GM13976 (cell line): ENCODE measurements at regions not wholly inside any gene's neighbourhood (a gene's known extent, or its start where the extent isn't known, plus 50 kb on each side); places are given as distances from the start of the nearest gene placed in this dataset.

Experiments
- DNase-seq: peaks from one replicate; pipeline ENCODE4 v3.0.0; 2012; ENCODE audit warnings: low spot score
- in situ Hi-C: fragments of 300-500 bp; cut with MboI; formaldehyde crosslinking; loops from one replicate; pipeline ENCODE4 v1.12.0; 2022; ENCODE audit warnings: low sequenced_read_pairs, mixed read lengths, inconsistent platforms; ENCODE audit not compliant: unreplicated experiment
- TF ChIP-seq, protein P1 (sequence below): IDR thresholded peaks from 2 replicates; pipeline ENCODE4 v1.5.1; 2012; ENCODE audit warnings: borderline replicate concordance, mild to moderate bottlenecking; ENCODE audit not compliant: insufficient read depth; ENCODE audit errors: extremely low read depth, missing control alignments, control extremely low read depth

DNA sequence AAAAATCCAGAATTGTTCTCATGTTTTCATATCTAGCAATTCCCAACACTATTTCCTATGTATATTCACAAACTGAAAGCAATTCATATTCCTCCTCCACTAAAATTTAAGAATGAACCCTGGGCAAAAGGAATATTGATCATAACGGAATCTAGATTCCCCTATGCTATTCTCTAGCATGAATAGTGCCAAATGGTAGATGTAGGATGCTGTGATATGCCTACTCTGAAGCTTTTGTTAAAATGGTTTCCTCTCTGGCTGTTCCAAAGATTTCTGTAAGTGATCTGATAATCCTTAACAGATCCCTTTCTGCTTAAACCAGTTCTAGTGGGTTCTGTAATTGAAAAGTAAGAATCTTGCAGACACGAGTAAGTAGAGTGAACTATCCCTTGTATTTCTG is 298.0 kb upstream of the TANK start:
- TF ChIP-seq, protein P1, sequence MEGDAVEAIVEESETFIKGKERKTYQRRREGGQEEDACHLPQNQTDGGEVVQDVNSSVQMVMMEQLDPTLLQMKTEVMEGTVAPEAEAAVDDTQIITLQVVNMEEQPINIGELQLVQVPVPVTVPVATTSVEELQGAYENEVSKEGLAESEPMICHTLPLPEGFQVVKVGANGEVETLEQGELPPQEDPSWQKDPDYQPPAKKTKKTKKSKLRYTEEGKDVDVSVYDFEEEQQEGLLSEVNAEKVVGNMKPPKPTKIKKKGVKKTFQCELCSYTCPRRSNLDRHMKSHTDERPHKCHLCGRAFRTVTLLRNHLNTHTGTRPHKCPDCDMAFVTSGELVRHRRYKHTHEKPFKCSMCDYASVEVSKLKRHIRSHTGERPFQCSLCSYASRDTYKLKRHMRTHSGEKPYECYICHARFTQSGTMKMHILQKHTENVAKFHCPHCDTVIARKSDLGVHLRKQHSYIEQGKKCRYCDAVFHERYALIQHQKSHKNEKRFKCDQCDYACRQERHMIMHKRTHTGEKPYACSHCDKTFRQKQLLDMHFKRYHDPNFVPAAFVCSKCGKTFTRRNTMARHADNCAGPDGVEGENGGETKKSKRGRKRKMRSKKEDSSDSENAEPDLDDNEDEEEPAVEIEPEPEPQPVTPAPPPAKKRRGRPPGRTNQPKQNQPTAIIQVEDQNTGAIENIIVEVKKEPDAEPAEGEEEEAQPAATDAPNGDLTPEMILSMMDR = no peak
- no peak for DNase-seq
- in situ Hi-C loops = no loop called here

- TF ChIP-seq, protein P1 = no peak
- in situ Hi-C loops = no loop called here
- DNase-seq = no peak
Measured at GRCh38 chr2:160868891-160869290, 291.3 kb upstream of the TANK start.

DNA sequence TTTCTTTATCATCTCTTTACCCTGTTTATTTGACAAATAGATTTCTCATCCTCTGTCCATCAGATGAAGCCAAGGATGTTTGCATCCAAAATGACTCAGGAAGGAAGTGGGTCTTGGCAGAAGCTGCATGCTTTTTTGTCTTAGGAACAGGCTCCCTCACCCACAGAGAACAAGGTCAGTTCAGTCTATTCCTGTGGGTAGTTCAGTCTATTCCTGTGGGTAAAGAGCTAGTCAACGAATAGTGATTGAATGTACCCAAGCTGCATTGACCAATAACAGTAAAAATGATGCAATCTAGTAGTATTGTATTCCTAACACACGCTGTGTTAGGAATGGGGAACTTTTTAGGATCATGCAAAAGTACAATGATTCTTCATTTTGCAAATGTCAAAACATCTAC is 290.8 kb upstream of the TANK start:
- in situ Hi-C loops = no loop called here
- no peak for DNase-seq
- TF ChIP-seq, protein P1 = no peak

GRCh38 chr2:160870729-160871465 is 289.3 kb upstream of the TANK start:
- in situ Hi-C loops = no loop called here
- TF ChIP-seq, protein P1 = no peak
- no peak for DNase-seq

DNA sequence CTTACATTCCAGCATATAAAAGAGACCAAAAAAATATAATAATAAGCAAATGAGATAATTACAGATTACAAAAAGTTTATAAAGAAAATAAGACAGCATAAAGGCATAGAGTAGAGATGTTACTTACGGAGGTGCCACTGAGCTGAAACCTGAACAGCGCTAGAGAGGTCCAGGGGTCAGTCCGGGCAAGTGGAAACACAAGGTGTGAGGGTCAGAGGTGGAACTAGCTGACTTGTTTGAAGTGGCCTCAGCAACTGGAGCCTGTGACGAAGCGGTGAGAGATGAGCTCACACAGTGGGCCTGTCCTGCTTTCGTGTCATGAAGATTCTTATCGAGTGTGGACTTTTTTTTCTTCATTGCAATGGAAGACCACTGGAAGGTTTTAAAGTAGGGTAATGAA is 288.3 kb upstream of the TANK start:
- in situ Hi-C loops = no loop called here
- TF ChIP-seq, protein P1 = no peak
- no peak for DNase-seq

- no peak for DNase-seq
- in situ Hi-C loops = no loop called here
- TF ChIP-seq, protein P1 = no peak
Measured at GRCh38 chr2:160876029-160876428, 284.2 kb upstream of the TANK start.
